WTC11 (cell line): ENCODE measurements at regions not wholly inside any gene's neighbourhood (a gene's known extent, or its start where the extent isn't known, plus 50 kb on each side); places are given as distances from the start of the nearest gene placed in this dataset.

Experiments used
- CREM ChIP-seq: sonication (generic); formaldehyde crosslinking; IDR thresholded peaks from 2 replicates; pipeline ENCODE4 v1.8.1; 2022; ENCODE audit warnings: mild to moderate bottlenecking, missing genetic modification reagents, moderate library complexity
- TCF7 ChIP-seq: sonication (generic); formaldehyde crosslinking; IDR thresholded peaks from 2 replicates; pipeline ENCODE4 v1.8.0; 2022; ENCODE audit warnings: mild to moderate bottlenecking, low read depth, missing genetic modification reagents, moderate library complexity
- TF ChIP-seq, protein P1 (sequence below): fragments of 200-600 bp; IDR thresholded peaks from 2 replicates; pipeline ENCODE4 v1.8.0; 2022; ENCODE audit warnings: antibody characterized with exemption

DNA sequence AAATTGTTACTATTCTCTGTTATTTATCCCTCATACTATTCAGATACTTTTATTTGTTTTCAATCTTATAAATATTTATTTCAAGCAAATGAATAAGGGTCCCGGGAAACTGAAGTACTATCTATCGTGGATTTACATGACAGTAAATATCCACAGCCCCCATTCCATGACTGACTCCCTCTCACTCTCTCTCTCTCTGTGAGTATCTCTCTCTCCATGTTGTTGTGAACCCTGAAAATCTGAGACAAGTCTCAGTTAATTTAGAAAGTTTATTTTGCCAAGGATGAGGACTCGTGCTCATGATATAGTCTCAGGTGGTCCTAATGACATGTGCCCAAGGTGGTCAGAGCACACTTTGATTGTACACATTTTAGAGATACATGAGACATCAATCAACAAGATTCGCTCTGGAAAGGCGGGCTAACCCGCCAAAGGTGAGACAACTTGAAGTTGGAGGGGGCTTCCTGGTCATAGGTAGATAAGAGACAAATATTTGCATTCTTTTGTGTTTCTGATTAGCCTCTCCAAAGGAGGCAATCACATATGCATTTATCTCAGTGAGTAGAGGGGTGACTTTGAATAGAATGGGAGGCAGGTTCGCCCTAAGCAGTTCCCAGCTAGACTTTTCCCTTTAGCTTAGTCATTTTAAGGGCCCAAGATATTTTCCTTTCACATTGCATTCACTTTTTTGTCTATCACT lies 986.4 kb downstream of the NLGN4X start:
- TF ChIP-seq, protein P1, sequence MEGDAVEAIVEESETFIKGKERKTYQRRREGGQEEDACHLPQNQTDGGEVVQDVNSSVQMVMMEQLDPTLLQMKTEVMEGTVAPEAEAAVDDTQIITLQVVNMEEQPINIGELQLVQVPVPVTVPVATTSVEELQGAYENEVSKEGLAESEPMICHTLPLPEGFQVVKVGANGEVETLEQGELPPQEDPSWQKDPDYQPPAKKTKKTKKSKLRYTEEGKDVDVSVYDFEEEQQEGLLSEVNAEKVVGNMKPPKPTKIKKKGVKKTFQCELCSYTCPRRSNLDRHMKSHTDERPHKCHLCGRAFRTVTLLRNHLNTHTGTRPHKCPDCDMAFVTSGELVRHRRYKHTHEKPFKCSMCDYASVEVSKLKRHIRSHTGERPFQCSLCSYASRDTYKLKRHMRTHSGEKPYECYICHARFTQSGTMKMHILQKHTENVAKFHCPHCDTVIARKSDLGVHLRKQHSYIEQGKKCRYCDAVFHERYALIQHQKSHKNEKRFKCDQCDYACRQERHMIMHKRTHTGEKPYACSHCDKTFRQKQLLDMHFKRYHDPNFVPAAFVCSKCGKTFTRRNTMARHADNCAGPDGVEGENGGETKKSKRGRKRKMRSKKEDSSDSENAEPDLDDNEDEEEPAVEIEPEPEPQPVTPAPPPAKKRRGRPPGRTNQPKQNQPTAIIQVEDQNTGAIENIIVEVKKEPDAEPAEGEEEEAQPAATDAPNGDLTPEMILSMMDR, result no peak
- TF ChIP-seq TCF7 (CRISPR knock-in tag) (no peak), CREM (CRISPR knock-in tag) (no peak)
